Endothelial cell of umbilical vein (primary cell): ENCODE measurements at regions not wholly inside any gene's neighbourhood (a gene's known extent, or its start where the extent isn't known, plus 50 kb on each side); places are given as distances from the start of the nearest gene placed in this dataset.

Experiments
- BruUV-seq: library from RNA; stranded (reverse); fragments of 400-500 nt; replicated peaks from 2 replicates; lab custom pipeline; 2021; lab: Mats Ljungman, UMichigan
- CTCF ChIA-PET: fragments of 300-600, 350-600 bp; sonication (Branson Sonifier 250); formaldehyde crosslinking; loops from one replicate; lab custom pipeline; 2021; ENCODE audit warnings: antibody characterized with exemption, inconsistent platforms; lab: Charles Lee
- POLR2A ChIA-PET: fragments of 300-600, 350-600 bp; sonication (Branson Sonifier 250); formaldehyde crosslinking; loops from one replicate; lab custom pipeline; 2021; ENCODE audit warnings: antibody characterized with exemption, inconsistent platforms; lab: Charles Lee
- DNase-seq: peaks from one replicate; pipeline ENCODE4 v3.0.0-alpha.2; 2011; ENCODE audit warnings: low read depth, low spot score
- FAIRE-seq: peaks from 2 replicates; lab custom pipeline; 2011; peaks lifted over from hg19 to GRCh38; lab: Jason Lieb, UNC
- H2AFZ ChIP-seq: 2 replicates; pipeline ENCODE4 v1.6.0; 2012; ENCODE audit warnings: low read depth, low read length, control low read depth, inconsistent platforms
- H3K27ac ChIP-seq: 2 replicates; pipeline ENCODE4 v1.5.1; 2011; ENCODE audit warnings: low read depth, mild to moderate bottlenecking, control low read depth, low read length, moderate library complexity; ENCODE audit not compliant: insufficient read depth
- H3K27me3 ChIP-seq, 2 experiments: 2 replicates each; pipeline versions ENCODE4 v1.6.0 to v1.6.1; 2011; ENCODE audit warnings: low read length in 2 of 2, mixed read lengths in 1 of 2; ENCODE audit not compliant: control insufficient read depth in 2 of 2, insufficient read depth in 2 of 2
- H3K36me3 ChIP-seq, 2 experiments: 2 replicates in 1 of 2; 3 replicates in 1 of 2; pipeline ENCODE4 v1.5.1; 2011; ENCODE audit warnings: low read length in 2 of 2, mild to moderate bottlenecking in 1 of 2, moderate library complexity in 1 of 2; ENCODE audit not compliant: control insufficient read depth in 2 of 2, insufficient read depth in 2 of 2; ENCODE audit errors: extremely low read depth in 1 of 2
- H3K4me1 ChIP-seq: 3 replicates; pipeline ENCODE4 v1.5.1; 2011; ENCODE audit warnings: mild to moderate bottlenecking, low read length; ENCODE audit not compliant: control insufficient read depth, insufficient read depth; ENCODE audit errors: extremely low read depth
- H3K4me2 ChIP-seq: 2 replicates; pipeline ENCODE4 v1.6.1; 2011; ENCODE audit warnings: low read length, control low read depth, mixed read lengths; ENCODE audit not compliant: insufficient read depth
- H3K4me3 ChIP-seq, 3 experiments: fragments of 200-600 bp in 1 of 3; sonication (generic), shearing (Covaris generic) in 1 of 3; replicated peaks in 1 of 3; 2 replicates each; pipeline ENCODE4 v1.5.1; 2011 to 2016; ENCODE audit warnings: control low read depth in 3 of 3, low read length in 3 of 3, mild to moderate bottlenecking in 2 of 3, inconsistent platforms in 1 of 3, low read depth in 1 of 3, moderate library complexity in 1 of 3; ENCODE audit not compliant: insufficient read depth in 1 of 3
- H3K79me2 ChIP-seq: 2 replicates; pipeline ENCODE4 v1.6.0; 2012; ENCODE audit warnings: low read length, inconsistent platforms; ENCODE audit not compliant: control insufficient read depth, insufficient read depth
- H3K9ac ChIP-seq: replicated peaks from 2 replicates; pipeline ENCODE3; 2011; ENCODE audit warnings: low read length, control low read depth; ENCODE audit not compliant: insufficient read depth; ENCODE audit errors: extremely low read depth
- H3K9me1 ChIP-seq: replicated peaks from 3 replicates; pipeline ENCODE4 v1.6.0; 2011; ENCODE audit warnings: mild to moderate bottlenecking, low read length; ENCODE audit not compliant: control insufficient read depth, insufficient read depth; ENCODE audit errors: extremely low read depth
- H3K9me3 ChIP-seq: replicated peaks from 2 replicates; pipeline ENCODE4 v1.5.1; 2012; ENCODE audit warnings: low read length, inconsistent platforms; ENCODE audit not compliant: control insufficient read depth, insufficient read depth
- H4K20me1 ChIP-seq: replicated peaks from 2 replicates; pipeline ENCODE3; 2011; ENCODE audit warnings: mild to moderate bottlenecking, low read length; ENCODE audit not compliant: control insufficient read depth, insufficient read depth; ENCODE audit errors: extremely low read depth
- EZH2 ChIP-seq: IDR thresholded peaks from 2 replicates; pipeline ENCODE4 v1.6.1; 2012; ENCODE audit warnings: borderline replicate concordance, low read depth, mild to moderate bottlenecking, moderate library complexity, low read length, inconsistent platforms; ENCODE audit not compliant: severe bottlenecking
- FOS ChIP-seq: IDR thresholded peaks from 2 replicates; pipeline ENCODE4 v1.6.1; 2011; ENCODE audit warnings: mild to moderate bottlenecking, low read length, moderate library complexity, borderline replicate concordance; ENCODE audit not compliant: insufficient read depth
- JUN ChIP-seq: IDR thresholded peaks from 2 replicates; pipeline ENCODE4 v1.6.1; 2011; ENCODE audit warnings: borderline replicate concordance, low read depth; ENCODE audit not compliant: insufficient read length, insufficient read depth
- MYC ChIP-seq: IDR thresholded peaks from one replicate; pipeline ENCODE4 v1.6.1; 2011; ENCODE audit warnings: mild to moderate bottlenecking, low read depth, low read length
- POLR2A ChIP-seq: IDR thresholded peaks from 2 replicates; pipeline ENCODE4 v1.6.1; 2012; ENCODE audit warnings: low read depth, mild to moderate bottlenecking, control low read depth, low read length
- POLR2AphosphoS5 ChIP-seq: IDR thresholded peaks from 2 replicates; pipeline ENCODE4 v1.6.1; 2012; ENCODE audit warnings: low read depth, mild to moderate bottlenecking, control low read depth, low read length, moderate library complexity; ENCODE audit not compliant: insufficient read depth
- dilution Hi-C: fragments of 300-500 bp; cut with MboI; formaldehyde crosslinking; loops from one replicate; pipeline ENCODE4 v1.15.0; 2019; ENCODE audit warnings: low sequenced_read_pairs; ENCODE audit not compliant: extremely low pct_ligation_motif_present
- intact Hi-C: fragments of 100-400 bp; cut with micrococcal nuclease; formaldehyde crosslinking; loops from one replicate; pipeline ENCODE4 v1.10.0; 2022
- TF ChIP-seq, protein P1 (sequence below), 2 donors: IDR thresholded peaks; 1 replicate in 1 of 2; 2 replicates in 1 of 2; pipeline ENCODE4 v1.5.1; 2011; ENCODE audit warnings: low read length in 2 of 2, mild to moderate bottlenecking in 2 of 2, moderate library complexity in 2 of 2, control low read depth in 1 of 2, inconsistent platforms in 1 of 2, low read depth in 1 of 2; ENCODE audit not compliant: insufficient read depth in 1 of 2; ENCODE audit errors: extremely low read depth in 1 of 2
- TF ChIP-seq, protein P2 (sequence below): IDR thresholded peaks from 2 replicates; pipeline ENCODE4 v1.6.1; 2011; ENCODE audit not compliant: insufficient read depth, insufficient read length

DNA sequence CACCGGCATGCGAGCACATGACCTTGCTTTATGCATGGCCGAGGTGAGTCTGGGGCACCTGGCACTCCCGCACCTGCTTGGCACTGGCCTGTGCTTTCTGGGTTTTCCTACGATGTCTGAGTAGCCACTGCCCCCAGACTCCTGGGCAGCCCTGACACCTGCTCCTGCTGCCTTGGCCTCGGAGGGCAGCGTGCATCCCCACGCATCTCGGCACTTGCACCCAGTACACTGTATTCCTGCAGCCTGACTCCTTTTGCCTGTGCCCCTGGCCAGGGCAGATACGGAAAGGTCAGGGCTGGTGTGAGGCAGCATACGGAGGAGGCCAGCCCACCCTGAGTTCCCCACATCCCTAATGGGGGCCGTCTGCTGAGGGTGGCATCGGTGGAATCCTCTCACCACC lies 340.6 kb downstream of the TEX29 start:
- intact Hi-C loops, result no loop called here
- no peak overlapping the region for H3K4me2 ChIP-seq
- BruUV-seq, result no TSS peak
- no peaks in the 10 kb centered on the region for H3K9me1 ChIP-seq
- POLR2A ChIA-PET, result no interaction called here
- CTCF ChIA-PET, result no interaction called here
- no peak overlapping the region for H2AFZ ChIP-seq
- peaks cover 3% of the 10 kb centered on the region for H3K9me3 ChIP-seq
- H3K36me3 ChIP-seq, result no peaks in the 10 kb centered on the region
- no peak overlapping the region for H3K9ac ChIP-seq
- no peaks in the 10 kb centered on the region for H4K20me1 ChIP-seq
- DNase-seq (no peak), FAIRE-seq (no peak)
- TF ChIP-seq EZH2 (no peak), POLR2AphosphoS5 (no peak), MYC (no peak), JUN (no peak), FOS (no peak), POLR2A (no peak)
- TF ChIP-seq, protein P1, sequence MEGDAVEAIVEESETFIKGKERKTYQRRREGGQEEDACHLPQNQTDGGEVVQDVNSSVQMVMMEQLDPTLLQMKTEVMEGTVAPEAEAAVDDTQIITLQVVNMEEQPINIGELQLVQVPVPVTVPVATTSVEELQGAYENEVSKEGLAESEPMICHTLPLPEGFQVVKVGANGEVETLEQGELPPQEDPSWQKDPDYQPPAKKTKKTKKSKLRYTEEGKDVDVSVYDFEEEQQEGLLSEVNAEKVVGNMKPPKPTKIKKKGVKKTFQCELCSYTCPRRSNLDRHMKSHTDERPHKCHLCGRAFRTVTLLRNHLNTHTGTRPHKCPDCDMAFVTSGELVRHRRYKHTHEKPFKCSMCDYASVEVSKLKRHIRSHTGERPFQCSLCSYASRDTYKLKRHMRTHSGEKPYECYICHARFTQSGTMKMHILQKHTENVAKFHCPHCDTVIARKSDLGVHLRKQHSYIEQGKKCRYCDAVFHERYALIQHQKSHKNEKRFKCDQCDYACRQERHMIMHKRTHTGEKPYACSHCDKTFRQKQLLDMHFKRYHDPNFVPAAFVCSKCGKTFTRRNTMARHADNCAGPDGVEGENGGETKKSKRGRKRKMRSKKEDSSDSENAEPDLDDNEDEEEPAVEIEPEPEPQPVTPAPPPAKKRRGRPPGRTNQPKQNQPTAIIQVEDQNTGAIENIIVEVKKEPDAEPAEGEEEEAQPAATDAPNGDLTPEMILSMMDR (IDR thresholded peaks at IDR 0.05; ENCODE audit: extremely low read depth in 1 of 2, insufficient read depth in 1 of 2, low read depth in 1 of 2, low read length in 2 of 2), result no peak
- TF ChIP-seq, protein P2, sequence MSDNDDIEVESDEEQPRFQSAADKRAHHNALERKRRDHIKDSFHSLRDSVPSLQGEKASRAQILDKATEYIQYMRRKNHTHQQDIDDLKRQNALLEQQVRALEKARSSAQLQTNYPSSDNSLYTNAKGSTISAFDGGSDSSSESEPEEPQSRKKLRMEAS, result no peak
- H3K4me1 ChIP-seq, result no peaks in the 10 kb centered on the region
- H3K4me3 ChIP-seq, result no peak overlapping the region
- dilution Hi-C loops, result no loop called here
- H3K27me3 ChIP-seq, result no peaks in the 10 kb centered on the region
- H3K27ac ChIP-seq, result no peak overlapping the region
- no peaks in the 10 kb centered on the region for H3K79me2 ChIP-seq
